ENCODE measurements at regions not wholly inside any gene's neighbourhood (a gene's known extent, or its start where the extent isn't known, plus 50 kb on each side); places are given as distances from the start of the nearest gene placed in this dataset.
"Not testable (repeated sequence)": the region's sequence is repeated elsewhere in the genome, so short reads cannot be mapped to it uniquely, and the experiment has no call there.

GRCh38 chr7:138195151-138195571, 118.9 kb downstream of the AKR1D1 start:
- H3K9ac ChIP-seq (ENCODE audit: low read length), result no peak overlapping the region
- peaks cover 10% of the 10 kb centered on the region; the same call in 1 of the 2 replicates for H3K9me3 ChIP-seq (ENCODE audit: control insufficient read depth, insufficient read depth, low read depth, low read length)
- H3K4me1 ChIP-seq (ENCODE audit: control insufficient read depth, insufficient read depth, low read length), result no peaks in the 10 kb centered on the region
- H3K36me3 ChIP-seq (ENCODE audit: control insufficient read depth, insufficient read depth, low read length), result peaks cover 3% of the 10 kb centered on the region; the same call in 1 of the 2 replicates
- H3K27ac ChIP-seq (ENCODE audit: low read depth, low read length), result no peak overlapping the region
- H3K4me3 ChIP-seq (ENCODE audit: low read depth, low read length), result no peak overlapping the region
- H3K27me3 ChIP-seq (ENCODE audit: control insufficient read depth, insufficient read depth, low read length), result no peaks in the 10 kb centered on the region

GRCh38 chr7:138196503-138196946, 120.3 kb downstream of the AKR1D1 start:
- not testable (repeated sequence) for H3K36me3 ChIP-seq (ENCODE audit: control insufficient read depth, insufficient read depth, low read length); H3K4me3 ChIP-seq (ENCODE audit: low read depth, low read length); H3K27me3 ChIP-seq (ENCODE audit: control insufficient read depth, insufficient read depth, low read length); H3K9ac ChIP-seq (ENCODE audit: low read length); H3K9me3 ChIP-seq (ENCODE audit: control insufficient read depth, insufficient read depth, low read depth, low read length); H3K27ac ChIP-seq (ENCODE audit: low read depth, low read length); H3K4me1 ChIP-seq (ENCODE audit: control insufficient read depth, insufficient read depth, low read length)

DNA sequence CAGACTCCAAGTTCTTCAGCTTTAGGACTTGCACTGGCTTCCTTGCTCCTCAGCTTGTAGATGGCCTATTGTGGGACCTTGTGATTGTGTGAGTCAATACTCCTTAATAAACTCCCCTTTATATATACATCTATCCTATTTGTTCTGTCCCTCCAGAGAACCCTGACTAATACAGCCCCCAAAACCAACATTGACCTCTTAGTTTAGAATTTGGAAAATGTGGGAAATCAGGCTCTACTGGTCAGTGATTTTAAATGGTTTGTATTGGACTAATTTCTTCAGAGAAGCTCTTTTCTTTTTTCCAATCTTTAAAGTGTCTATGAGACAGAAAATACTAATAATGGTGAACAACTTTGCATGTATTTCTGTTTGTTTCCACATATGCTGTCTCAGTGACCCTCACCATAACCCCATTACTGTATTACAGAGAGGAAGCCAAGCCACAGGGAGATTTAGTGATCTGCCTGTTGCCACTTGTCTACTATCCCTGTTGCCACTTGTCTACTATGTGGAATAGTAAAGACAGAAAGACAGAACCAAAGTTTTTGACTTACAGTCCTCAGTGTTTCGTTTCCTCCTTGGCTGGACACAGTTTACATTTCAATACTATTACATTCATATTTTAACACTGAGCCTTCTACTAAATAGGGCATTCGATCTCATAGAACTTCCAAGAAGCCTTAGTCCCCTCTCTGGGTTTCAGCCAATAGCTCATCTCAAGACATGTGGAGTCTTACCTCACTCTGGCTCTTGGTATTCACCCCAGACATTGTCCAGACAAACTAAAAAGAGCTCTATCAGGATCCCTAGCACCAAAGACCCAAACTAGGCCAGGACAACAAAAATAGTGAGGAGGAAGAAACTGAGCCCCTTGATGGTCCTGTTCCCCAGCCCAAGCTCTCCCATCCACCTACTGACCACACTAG, 121.0 kb downstream of the AKR1D1 start:
- no peaks in the 10 kb centered on the region for H3K4me1 ChIP-seq (ENCODE audit: control insufficient read depth, insufficient read depth, low read length)
- no peak overlapping the region for H3K4me3 ChIP-seq (ENCODE audit: low read depth, low read length)
- peaks cover 6% of the 10 kb centered on the region; the same call in 1 of the 2 replicates for H3K9me3 ChIP-seq (ENCODE audit: control insufficient read depth, insufficient read depth, low read depth, low read length)
- no peak overlapping the region for H3K27ac ChIP-seq (ENCODE audit: low read depth, low read length)
- no peak overlapping the region for H3K9ac ChIP-seq (ENCODE audit: low read length)
- H3K27me3 ChIP-seq (ENCODE audit: control insufficient read depth, insufficient read depth, low read length), result no peaks in the 10 kb centered on the region
- H3K36me3 ChIP-seq (ENCODE audit: control insufficient read depth, insufficient read depth, low read length), result peaks cover 3% of the 10 kb centered on the region; the same call in 1 of the 2 replicates

DNA sequence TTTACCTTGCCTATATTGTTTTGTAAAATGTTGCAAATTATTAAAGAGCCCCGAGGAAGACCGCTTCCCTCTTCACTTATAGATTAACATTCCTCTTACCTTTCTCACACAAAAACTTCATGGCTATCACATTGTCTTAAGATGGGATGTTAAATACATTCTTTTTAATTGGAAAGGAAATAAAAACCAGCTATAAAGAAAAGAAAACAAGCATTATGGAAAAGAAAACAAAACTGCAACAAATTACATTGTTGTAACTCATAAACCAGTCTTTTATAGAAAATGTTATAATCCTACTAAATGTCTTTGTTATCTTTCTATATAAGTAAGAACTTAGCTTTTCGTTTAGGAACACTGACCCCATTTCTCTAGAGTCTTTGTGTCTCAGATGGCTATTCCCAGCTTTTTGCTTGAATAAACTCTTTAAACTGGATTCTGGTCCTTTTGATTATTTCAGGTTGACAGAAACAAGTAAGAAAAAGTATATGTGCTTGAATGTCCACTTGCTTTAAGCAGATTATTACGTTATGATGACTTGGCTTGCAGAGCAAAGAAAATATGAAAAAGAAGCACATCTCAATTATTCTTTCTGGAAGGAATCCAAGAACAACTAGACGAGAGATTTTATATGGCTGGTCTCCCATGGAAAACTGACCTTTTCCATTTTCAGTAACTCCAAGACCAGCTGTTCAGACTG, 128.2 kb downstream of the AKR1D1 start:
- H3K27ac ChIP-seq (ENCODE audit: low read depth, low read length), result peak overlapping the region; percentile 92
- H3K27me3 ChIP-seq (ENCODE audit: control insufficient read depth, insufficient read depth, low read length), result no peaks in the 10 kb centered on the region
- no peaks in the 10 kb centered on the region for H3K36me3 ChIP-seq (ENCODE audit: control insufficient read depth, insufficient read depth, low read length)
- peaks cover 7% of the 10 kb centered on the region for H3K9me3 ChIP-seq (ENCODE audit: control insufficient read depth, insufficient read depth, low read depth, low read length)
- H3K4me3 ChIP-seq (ENCODE audit: low read depth, low read length), result no peak overlapping the region
- peaks cover 46% of the 10 kb centered on the region for H3K4me1 ChIP-seq (ENCODE audit: control insufficient read depth, insufficient read depth, low read length)
- peak overlapping the region; percentile 22 for H3K9ac ChIP-seq (ENCODE audit: low read length)

- Histone ChIP-seq H3K36me3 (ENCODE audit: control insufficient read depth, insufficient read depth, low read length) (peaks cover 3% of the 10 kb centered on the region; the same call in 1 of the 2 replicates), H3K27me3 (ENCODE audit: control insufficient read depth, insufficient read depth, low read length) (no peaks in the 10 kb centered on the region), H3K27ac (ENCODE audit: low read depth, low read length) (peak overlapping the region; percentile 92), H3K4me1 (ENCODE audit: control insufficient read depth, insufficient read depth, low read length) (peaks cover 47% of the 10 kb centered on the region), H3K9ac (ENCODE audit: low read length) (peak overlapping the region; percentile 47), H3K9me3 (ENCODE audit: control insufficient read depth, insufficient read depth, low read depth, low read length) (peaks cover 12% of the 10 kb centered on the region), H3K4me3 (ENCODE audit: low read depth, low read length) (no peak overlapping the region)
These were observed 128.7 kb downstream of the AKR1D1 start for GRCh38 chr7:138204982-138205298.

- H3K4me1 ChIP-seq (ENCODE audit: control insufficient read depth, insufficient read depth, low read length), result peaks cover 47% of the 10 kb centered on the region
- H3K9ac ChIP-seq (ENCODE audit: low read length), result peak overlapping the region; percentile 63
- H3K9me3 ChIP-seq (ENCODE audit: control insufficient read depth, insufficient read depth, low read depth, low read length), result peaks cover 15% of the 10 kb centered on the region
- no peaks in the 10 kb centered on the region for H3K27me3 ChIP-seq (ENCODE audit: control insufficient read depth, insufficient read depth, low read length)
- peak overlapping the region; percentile 92 for H3K27ac ChIP-seq (ENCODE audit: low read depth, low read length)
- peaks cover 3% of the 10 kb centered on the region; the same call in 1 of the 2 replicates for H3K36me3 ChIP-seq (ENCODE audit: control insufficient read depth, insufficient read depth, low read length)
- H3K4me3 ChIP-seq (ENCODE audit: low read depth, low read length), result no peak overlapping the region
These were observed 129.4 kb downstream of the AKR1D1 start for GRCh38 chr7:138205614-138206150.

- H3K27ac ChIP-seq (ENCODE audit: low read depth, low read length), result peak overlapping the region; percentile 85
- no peaks in the 10 kb centered on the region for H3K27me3 ChIP-seq (ENCODE audit: control insufficient read depth, insufficient read depth, low read length)
- H3K4me3 ChIP-seq (ENCODE audit: low read depth, low read length), result no peak overlapping the region
- H3K36me3 ChIP-seq (ENCODE audit: control insufficient read depth, insufficient read depth, low read length), result peaks cover 3% of the 10 kb centered on the region; the same call in 1 of the 2 replicates
- peak overlapping the region; percentile 46 for H3K9ac ChIP-seq (ENCODE audit: low read length)
- peaks cover 15% of the 10 kb centered on the region for H3K9me3 ChIP-seq (ENCODE audit: control insufficient read depth, insufficient read depth, low read depth, low read length)
- peaks cover 47% of the 10 kb centered on the region for H3K4me1 ChIP-seq (ENCODE audit: control insufficient read depth, insufficient read depth, low read length)
These were observed 131.3 kb downstream of the AKR1D1 start for GRCh38 chr7:138207555-138207971.

- no peak overlapping the region for H3K4me3 ChIP-seq (ENCODE audit: low read depth, low read length)
- peak overlapping the region; percentile 85 for H3K27ac ChIP-seq (ENCODE audit: low read depth, low read length)
- H3K4me1 ChIP-seq (ENCODE audit: control insufficient read depth, insufficient read depth, low read length), result peaks cover 45% of the 10 kb centered on the region
- no peaks in the 10 kb centered on the region for H3K27me3 ChIP-seq (ENCODE audit: control insufficient read depth, insufficient read depth, low read length)
- H3K9ac ChIP-seq (ENCODE audit: low read length), result peak overlapping the region; percentile 60
- peaks cover 15% of the 10 kb centered on the region for H3K9me3 ChIP-seq (ENCODE audit: control insufficient read depth, insufficient read depth, low read depth, low read length)
- H3K36me3 ChIP-seq (ENCODE audit: control insufficient read depth, insufficient read depth, low read length), result peaks cover 3% of the 10 kb centered on the region; the same call in 1 of the 2 replicates
These were observed 131.9 kb downstream of the AKR1D1 start for GRCh38 chr7:138208142-138208570.

DNA sequence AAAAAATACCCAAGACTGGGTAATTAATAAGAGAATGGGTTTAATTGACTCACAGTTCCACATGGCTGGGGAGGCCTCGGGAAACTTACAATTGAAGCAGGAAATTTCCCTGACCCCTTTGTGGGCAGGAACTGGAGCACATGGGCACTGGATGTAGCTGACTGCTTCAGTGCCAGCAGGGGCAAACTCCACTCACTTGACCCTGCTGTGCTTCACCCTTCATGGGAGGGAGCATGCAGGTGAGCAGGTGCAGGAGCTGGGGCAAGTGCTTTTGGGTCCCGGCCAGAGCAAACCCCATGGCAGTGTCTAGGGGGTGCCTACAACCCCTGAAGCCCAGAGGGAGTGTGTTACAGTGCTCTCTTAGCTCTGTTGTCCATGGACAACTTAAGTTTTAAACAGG, 132.6 kb downstream of the AKR1D1 start:
- Histone ChIP-seq H3K9ac (ENCODE audit: low read length) (peak overlapping the region; percentile 60), H3K4me1 (ENCODE audit: control insufficient read depth, insufficient read depth, low read length) (peaks cover 39% of the 10 kb centered on the region), H3K36me3 (ENCODE audit: control insufficient read depth, insufficient read depth, low read length) (peaks cover 3% of the 10 kb centered on the region; the same call in 1 of the 2 replicates), H3K9me3 (ENCODE audit: control insufficient read depth, insufficient read depth, low read depth, low read length) (peaks cover 17% of the 10 kb centered on the region), H3K4me3 (ENCODE audit: low read depth, low read length) (no peak overlapping the region), H3K27me3 (ENCODE audit: control insufficient read depth, insufficient read depth, low read length) (no peaks in the 10 kb centered on the region), H3K27ac (ENCODE audit: low read depth, low read length) (peak overlapping the region; percentile 85)

- Histone ChIP-seq H3K4me1 (ENCODE audit: control insufficient read depth, insufficient read depth, low read length) (peaks cover 18% of the 10 kb centered on the region), H3K9ac (ENCODE audit: low read length) (no peak overlapping the region), H3K36me3 (ENCODE audit: control insufficient read depth, insufficient read depth, low read length) (peaks cover 8% of the 10 kb centered on the region)
These were observed 136.1 kb downstream of the AKR1D1 start for GRCh38 chr7:138212314-138212713.

More at GRCh38 chr7:138212314-138212713, 136.1 kb downstream of the AKR1D1 start:
- Histone ChIP-seq H3K27me3 (ENCODE audit: control insufficient read depth, insufficient read depth, low read length) (no peaks in the 10 kb centered on the region), H3K27ac (ENCODE audit: low read depth, low read length) (no peak overlapping the region), H3K4me3 (ENCODE audit: low read depth, low read length) (no peak overlapping the region), H3K9me3 (ENCODE audit: control insufficient read depth, insufficient read depth, low read depth, low read length) (peaks cover 40% of the 10 kb centered on the region)
